ENCODE measurements at regions not wholly inside any gene's neighbourhood (a gene's known extent, or its start where the extent isn't known, plus 50 kb on each side); places are given as distances from the start of the nearest gene placed in this dataset.

GRCh38 chr12:25322918-25323531 is 72.3 kb upstream of the KRAS start (continued):
- TF ChIP-seq, protein P1, sequence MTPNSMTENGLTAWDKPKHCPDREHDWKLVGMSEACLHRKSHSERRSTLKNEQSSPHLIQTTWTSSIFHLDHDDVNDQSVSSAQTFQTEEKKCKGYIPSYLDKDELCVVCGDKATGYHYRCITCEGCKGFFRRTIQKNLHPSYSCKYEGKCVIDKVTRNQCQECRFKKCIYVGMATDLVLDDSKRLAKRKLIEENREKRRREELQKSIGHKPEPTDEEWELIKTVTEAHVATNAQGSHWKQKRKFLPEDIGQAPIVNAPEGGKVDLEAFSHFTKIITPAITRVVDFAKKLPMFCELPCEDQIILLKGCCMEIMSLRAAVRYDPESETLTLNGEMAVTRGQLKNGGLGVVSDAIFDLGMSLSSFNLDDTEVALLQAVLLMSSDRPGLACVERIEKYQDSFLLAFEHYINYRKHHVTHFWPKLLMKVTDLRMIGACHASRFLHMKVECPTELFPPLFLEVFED (CRISPR knock-in tag; conservative IDR thresholded peaks at IDR 0.05) = no peak
- TF ChIP-seq KAT7 (CRISPR knock-in tag; IDR thresholded peaks at IDR 0.05; ENCODE audit: borderline replicate concordance) (no peak), MAFK (IDR thresholded peaks at IDR 0.05; ENCODE audit: low read length) (peak; percentile 13; the same call in 1 of the 2 replicates), BMI1 (IDR thresholded peaks at IDR 0.05; ENCODE audit: low read length) (no peak), CTCF (IDR thresholded peaks at IDR 0.05 in 2 of 3, conservative IDR thresholded peaks at IDR 0.05 in 1 of 3; ENCODE audit: insufficient read depth in 2 of 3, low read depth in 1 of 3, low read length in 3 of 3) (no peak), C11orf30 (IDR thresholded peaks at IDR 0.05; ENCODE audit: low read depth) (peak; percentile 74), ZNF707 (CRISPR knock-in tag; conservative IDR thresholded peaks at IDR 0.05) (no peak), ZNF316 (IDR thresholded peaks at IDR 0.05) (peak; percentile 92), E2F3 (CRISPR knock-in tag; IDR thresholded peaks at IDR 0.05) (no peak), MAFG (tag; conservative IDR thresholded peaks at IDR 0.05) (peak; percentile 73), ZNF282 (CRISPR knock-in tag; IDR thresholded peaks at IDR 0.05) (no peak), CBX1 (IDR thresholded peaks at IDR 0.05; ENCODE audit: low read depth) (no peak), USF2 (CRISPR knock-in tag; IDR thresholded peaks at IDR 0.05) (no peak)
- TF ChIP-seq, protein P2, sequence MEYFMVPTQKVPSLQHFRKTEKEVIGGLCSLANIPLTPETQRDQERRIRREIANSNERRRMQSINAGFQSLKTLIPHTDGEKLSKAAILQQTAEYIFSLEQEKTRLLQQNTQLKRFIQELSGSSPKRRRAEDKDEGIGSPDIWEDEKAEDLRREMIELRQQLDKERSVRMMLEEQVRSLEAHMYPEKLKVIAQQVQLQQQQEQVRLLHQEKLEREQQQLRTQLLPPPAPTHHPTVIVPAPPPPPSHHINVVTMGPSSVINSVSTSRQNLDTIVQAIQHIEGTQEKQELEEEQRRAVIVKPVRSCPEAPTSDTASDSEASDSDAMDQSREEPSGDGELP (CRISPR knock-in tag; IDR thresholded peaks at IDR 0.05; ENCODE audit: borderline replicate concordance) = no peak
- TF ChIP-seq, protein P3, sequence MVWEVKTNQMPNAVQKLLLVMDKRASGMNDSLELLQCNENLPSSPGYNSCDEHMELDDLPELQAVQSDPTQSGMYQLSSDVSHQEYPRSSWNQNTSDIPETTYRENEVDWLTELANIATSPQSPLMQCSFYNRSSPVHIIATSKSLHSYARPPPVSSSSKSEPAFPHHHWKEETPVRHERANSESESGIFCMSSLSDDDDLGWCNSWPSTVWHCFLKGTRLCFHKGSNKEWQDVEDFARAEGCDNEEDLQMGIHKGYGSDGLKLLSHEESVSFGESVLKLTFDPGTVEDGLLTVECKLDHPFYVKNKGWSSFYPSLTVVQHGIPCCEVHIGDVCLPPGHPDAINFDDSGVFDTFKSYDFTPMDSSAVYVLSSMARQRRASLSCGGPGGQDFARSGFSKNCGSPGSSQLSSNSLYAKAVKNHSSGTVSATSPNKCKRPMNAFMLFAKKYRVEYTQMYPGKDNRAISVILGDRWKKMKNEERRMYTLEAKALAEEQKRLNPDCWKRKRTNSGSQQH (CRISPR knock-in tag; IDR thresholded peaks at IDR 0.05) = no peak
